HCT116 (cell line): ENCODE measurements at regions not wholly inside any gene's neighbourhood (a gene's known extent, or its start where the extent isn't known, plus 50 kb on each side); places are given as distances from the start of the nearest gene placed in this dataset.

ENCODE experiments used
- ATAC-seq: fragments of 200-7000 bp; cut with Tn5 transposase; 2 replicates; pipeline ENCODE4 v1.9.1; 2020; ENCODE audit warnings: mild to moderate bottlenecking, moderate library complexity
- BruUV-seq: library from RNA; stranded (reverse); fragments of 400-500 nt; replicated peaks from 2 replicates; lab custom pipeline; 2021; lab: Mats Ljungman, UMichigan
- CTCF ChIA-PET: fragments of 300-600 bp; sonication (Branson Sonifier 250); formaldehyde crosslinking; loops from one replicate; lab custom pipeline; 2021; ENCODE audit warnings: antibody characterized with exemption; lab: Charles Lee
- POLR2A ChIA-PET: fragments of 300-600, 350-600 bp; sonication (Branson Sonifier 250); formaldehyde crosslinking; loops from one replicate; lab custom pipeline; 2021; ENCODE audit warnings: antibody characterized with exemption; lab: Charles Lee
- RAD21 ChIA-PET, 2 experiments: fragments of 300-600 bp; sonication (Branson Sonifier 250); formaldehyde crosslinking; loops; one replicate each; lab custom pipeline; 2023; ENCODE audit warnings: low total read pairs in 2 of 2; ENCODE audit not compliant: uncharacterized antibody in 2 of 2, unreplicated experiment in 2 of 2, low non-redundant PET in 1 of 2; lab: Charles Lee
- DNase-seq: peaks from one replicate; pipeline ENCODE4 v3.0.0-alpha.2; 2010; ENCODE audit warnings: low read depth, low spot score
- H2AFZ ChIP-seq: fragments of 200-600 bp; shearing (Covaris generic), sonication (generic); 2 replicates; pipeline ENCODE4 v1.6.1; 2017; ENCODE audit warnings: low read depth, mixed run types, mixed read lengths, antibody characterized with exemption, low read length; ENCODE audit not compliant: poor library complexity, severe bottlenecking
- H3K27ac ChIP-seq: 2 replicates; pipeline ENCODE4 v1.5.1; 2012; ENCODE audit warnings: low read depth, low read length
- H3K27me3 ChIP-seq: fragments of 200-600 bp; sonication (generic); 2 replicates; pipeline ENCODE4 v1.6.1; 2016; ENCODE audit warnings: mixed run types, low read length, mixed read lengths; ENCODE audit not compliant: insufficient read depth
- H3K36me3 ChIP-seq, 2 experiments: fragments of 200-500 bp in 1 of 2; fragments of 200-600 bp in 1 of 2; sonication (Bioruptor generic) in 1 of 2; sonication (generic) in 1 of 2; 2 replicates each; pipeline versions ENCODE4 v1.5.1 to v1.6.1; 2014 to 2016; ENCODE audit warnings: low read length in 2 of 2, inconsistent platforms in 1 of 2, mixed read lengths in 1 of 2, mixed run types in 1 of 2; ENCODE audit not compliant: insufficient read depth in 2 of 2, control insufficient read depth in 1 of 2
- H3K4me1 ChIP-seq, 2 experiments: fragments of 200-600 bp in 1 of 2; sonication (generic) in 1 of 2; 2 replicates each; pipeline versions ENCODE4 v1.5.1 to v1.6.1; 2012 to 2017; ENCODE audit warnings: low read length in 2 of 2, inconsistent platforms in 1 of 2, mild to moderate bottlenecking in 1 of 2, mixed read lengths in 1 of 2, mixed run types in 1 of 2, moderate library complexity in 1 of 2; ENCODE audit not compliant: insufficient read depth in 2 of 2, control insufficient read depth in 1 of 2
- H3K4me2 ChIP-seq: fragments of 200-600 bp; sonication (generic); 2 replicates; pipeline ENCODE4 v1.6.1; 2017; ENCODE audit warnings: mixed run types, low read length, mixed read lengths
- H3K4me3 ChIP-seq, 2 experiments: fragments of 200-600 bp in 1 of 2; sonication (generic) in 1 of 2; replicated peaks in 1 of 2; 2 replicates each; pipeline ENCODE4 v1.5.1; 2011 to 2016; ENCODE audit warnings: low read length in 2 of 2, control low read depth in 1 of 2, low read depth in 1 of 2, mild to moderate bottlenecking in 1 of 2, mixed read lengths in 1 of 2, mixed run types in 1 of 2
- H3K79me2 ChIP-seq: fragments of 200-600 bp; sonication (generic); 2 replicates; pipeline ENCODE4 v1.6.1; 2017; ENCODE audit warnings: mild to moderate bottlenecking, mixed run types, low read length, moderate library complexity, mixed read lengths; ENCODE audit not compliant: insufficient read depth
- H3K9ac ChIP-seq: fragments of 200-600 bp; sonication (generic); 2 replicates; pipeline ENCODE4 v1.6.1; 2016; ENCODE audit warnings: low read length, mixed read lengths
- H3K9me2 ChIP-seq: fragments of 200-600 bp; sonication (generic), shearing (Covaris generic); 2 replicates; pipeline ENCODE4 v1.6.1; 2017; ENCODE audit warnings: mixed run types, mild to moderate bottlenecking, moderate library complexity; ENCODE audit not compliant: insufficient read depth
- H3K9me3 ChIP-seq, 2 experiments: fragments of 200-500 bp in 1 of 2; fragments of 200-600 bp in 1 of 2; sonication (Bioruptor generic) in 1 of 2; sonication (generic) in 1 of 2; 2 replicates each; pipeline ENCODE4 v1.6.1; 2014 to 2017; ENCODE audit warnings: low read length in 2 of 2, mixed read lengths in 2 of 2, inconsistent platforms in 1 of 2, low read depth in 1 of 2, mild to moderate bottlenecking in 1 of 2, mixed run types in 1 of 2, moderate library complexity in 1 of 2; ENCODE audit not compliant: control insufficient read depth in 1 of 2, insufficient read depth in 1 of 2
- H4K20me1 ChIP-seq: fragments of 200-600 bp; sonication (generic), shearing (Covaris generic); 2 replicates; pipeline ENCODE4 v1.6.1; 2017; ENCODE audit warnings: mixed run types, mild to moderate bottlenecking, moderate library complexity; ENCODE audit not compliant: insufficient read depth
- CEBPB ChIP-seq: IDR thresholded peaks from 2 replicates; pipeline ENCODE4 v1.6.1; 2012; ENCODE audit warnings: low read depth
- ELF1 ChIP-seq: IDR thresholded peaks from 2 replicates; pipeline ENCODE4 v1.6.1; 2012; ENCODE audit warnings: low read depth, borderline replicate concordance
- EZH2 ChIP-seq: fragments of 200-600 bp; sonication (generic); IDR thresholded peaks from 2 replicates; pipeline ENCODE4 v1.6.1; 2017; ENCODE audit warnings: antibody characterized with exemption, mixed run types
- FOSL1 ChIP-seq: IDR thresholded peaks from 2 replicates; pipeline ENCODE4 v1.6.1; 2012; ENCODE audit warnings: low read depth
- JUND ChIP-seq: IDR thresholded peaks from 2 replicates; pipeline ENCODE4 v1.6.1; 2012
- POLR2A ChIP-seq: IDR thresholded peaks from 2 replicates; pipeline ENCODE4 v1.7.0; 2011; ENCODE audit warnings: borderline replicate concordance; ENCODE audit not compliant: insufficient read depth, insufficient read length; ENCODE audit errors: extremely low read depth
- POLR2AphosphoS5 ChIP-seq: IDR thresholded peaks from 2 replicates; pipeline ENCODE4 v1.6.1; 2011; ENCODE audit warnings: mild to moderate bottlenecking, low read depth, low read length, moderate library complexity
- RAD21 ChIP-seq: IDR thresholded peaks from 2 replicates; pipeline ENCODE4 v1.6.1; 2012; ENCODE audit warnings: low read depth, mild to moderate bottlenecking
- SIN3A ChIP-seq: IDR thresholded peaks from 2 replicates; pipeline ENCODE4 v1.6.1; 2012; ENCODE audit warnings: low read depth
- SP1 ChIP-seq: IDR thresholded peaks from 2 replicates; pipeline ENCODE4 v1.6.1; 2012; ENCODE audit warnings: low read depth
- SRF ChIP-seq: IDR thresholded peaks from 2 replicates; pipeline ENCODE4 v1.6.1; 2012; ENCODE audit warnings: low read depth
- TCF7L2 ChIP-seq: IDR thresholded peaks from 2 replicates; pipeline ENCODE4 v1.7.0; 2011; ENCODE audit warnings: borderline replicate concordance, inconsistent platforms; ENCODE audit not compliant: insufficient read depth, insufficient read length; ENCODE audit errors: extremely low read depth
- YY1 ChIP-seq: IDR thresholded peaks from 2 replicates; pipeline ENCODE4 v1.6.1; 2011; ENCODE audit warnings: low read length, low read depth, moderate library complexity, mild to moderate bottlenecking; ENCODE audit not compliant: insufficient replicate concordance; ENCODE audit errors: extremely low read depth
- ZFX ChIP-seq: fragments of 450-650 bp; IDR thresholded peaks from 2 replicates; pipeline ENCODE4 v1.6.1; 2017
- ZNF274 ChIP-seq: fragments of 200-500 bp; sonication (Bioruptor generic); IDR thresholded peaks from 2 replicates; pipeline ENCODE4 v1.6.1; 2014; ENCODE audit warnings: mild to moderate bottlenecking, low read depth, low read length, inconsistent platforms
- intact Hi-C: fragments of 100-400 bp; cut with micrococcal nuclease; formaldehyde crosslinking; loops from 2 replicates; pipeline ENCODE4 v1.10.0; 2022
- TF ChIP-seq, protein P1 (sequence below): IDR thresholded peaks from 2 replicates; pipeline ENCODE4 v1.6.1; 2012
- TF ChIP-seq, protein P2 (sequence below): IDR thresholded peaks from 2 replicates; pipeline ENCODE4 v1.6.1; 2012
- TF ChIP-seq, protein P3 (sequence below): IDR thresholded peaks from 2 replicates; pipeline ENCODE4 v1.6.1; 2011; ENCODE audit warnings: mild to moderate bottlenecking, low read length, moderate library complexity; ENCODE audit not compliant: insufficient replicate concordance; ENCODE audit errors: extremely low read depth
- TF ChIP-seq, protein P4 (sequence below): IDR thresholded peaks from 2 replicates; pipeline ENCODE4 v1.6.1; 2012; ENCODE audit warnings: low read depth

DNA sequence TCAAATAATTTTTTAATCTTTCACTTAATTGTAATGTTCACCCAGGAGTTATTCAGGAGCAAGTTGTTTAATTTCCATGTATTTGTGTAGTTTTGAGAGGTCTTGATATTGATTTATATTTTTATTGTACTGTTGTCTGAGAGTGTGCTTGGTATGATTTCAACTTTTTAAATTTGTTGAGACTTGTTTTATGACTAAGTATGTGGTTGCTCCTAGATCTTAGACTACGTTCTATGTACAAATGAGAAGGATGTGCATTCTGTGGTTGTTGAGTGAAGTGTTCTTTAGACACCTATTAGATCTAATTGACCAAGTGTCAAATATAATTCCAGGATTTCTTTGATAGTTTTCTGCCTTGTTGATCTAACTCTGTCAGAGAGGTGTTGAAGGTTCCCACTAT, 353.3 kb upstream of the GNPDA2 start:
- H4K20me1 ChIP-seq, result no peaks in the 10 kb centered on the region
- BruUV-seq, result no TSS peak
- CTCF ChIA-PET, result no interaction called here
- intact Hi-C loops, result no loop called here
- no peak overlapping the region for H3K4me3 ChIP-seq
- H3K27ac ChIP-seq, result no peak overlapping the region
- H3K9me2 ChIP-seq, result no peaks in the 10 kb centered on the region
- no peak overlapping the region for H3K4me2 ChIP-seq
- H3K27me3 ChIP-seq, result no peaks in the 10 kb centered on the region
- no peak for DNase-seq
- TF ChIP-seq JUND, result no peak
- TF ChIP-seq, protein P1, sequence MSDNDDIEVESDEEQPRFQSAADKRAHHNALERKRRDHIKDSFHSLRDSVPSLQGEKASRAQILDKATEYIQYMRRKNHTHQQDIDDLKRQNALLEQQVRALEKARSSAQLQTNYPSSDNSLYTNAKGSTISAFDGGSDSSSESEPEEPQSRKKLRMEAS, result no peak
- TF ChIP-seq TCF7L2, result no peak
- TF ChIP-seq, protein P2, sequence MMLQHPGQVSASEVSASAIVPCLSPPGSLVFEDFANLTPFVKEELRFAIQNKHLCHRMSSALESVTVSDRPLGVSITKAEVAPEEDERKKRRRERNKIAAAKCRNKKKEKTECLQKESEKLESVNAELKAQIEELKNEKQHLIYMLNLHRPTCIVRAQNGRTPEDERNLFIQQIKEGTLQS, result no peak
- TF ChIP-seq ELF1, result no peak
- TF ChIP-seq CEBPB, result no peak
- no peak for TF ChIP-seq YY1
- no peak for TF ChIP-seq EZH2
- TF ChIP-seq, protein P3, sequence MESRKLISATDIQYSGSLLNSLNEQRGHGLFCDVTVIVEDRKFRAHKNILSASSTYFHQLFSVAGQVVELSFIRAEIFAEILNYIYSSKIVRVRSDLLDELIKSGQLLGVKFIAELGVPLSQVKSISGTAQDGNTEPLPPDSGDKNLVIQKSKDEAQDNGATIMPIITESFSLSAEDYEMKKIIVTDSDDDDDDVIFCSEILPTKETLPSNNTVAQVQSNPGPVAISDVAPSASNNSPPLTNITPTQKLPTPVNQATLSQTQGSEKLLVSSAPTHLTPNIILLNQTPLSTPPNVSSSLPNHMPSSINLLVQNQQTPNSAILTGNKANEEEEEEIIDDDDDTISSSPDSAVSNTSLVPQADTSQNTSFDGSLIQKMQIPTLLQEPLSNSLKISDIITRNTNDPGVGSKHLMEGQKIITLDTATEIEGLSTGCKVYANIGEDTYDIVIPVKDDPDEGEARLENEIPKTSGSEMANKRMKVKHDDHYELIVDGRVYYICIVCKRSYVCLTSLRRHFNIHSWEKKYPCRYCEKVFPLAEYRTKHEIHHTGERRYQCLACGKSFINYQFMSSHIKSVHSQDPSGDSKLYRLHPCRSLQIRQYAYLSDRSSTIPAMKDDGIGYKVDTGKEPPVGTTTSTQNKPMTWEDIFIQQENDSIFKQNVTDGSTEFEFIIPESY, result no peak
- TF ChIP-seq, protein P4, sequence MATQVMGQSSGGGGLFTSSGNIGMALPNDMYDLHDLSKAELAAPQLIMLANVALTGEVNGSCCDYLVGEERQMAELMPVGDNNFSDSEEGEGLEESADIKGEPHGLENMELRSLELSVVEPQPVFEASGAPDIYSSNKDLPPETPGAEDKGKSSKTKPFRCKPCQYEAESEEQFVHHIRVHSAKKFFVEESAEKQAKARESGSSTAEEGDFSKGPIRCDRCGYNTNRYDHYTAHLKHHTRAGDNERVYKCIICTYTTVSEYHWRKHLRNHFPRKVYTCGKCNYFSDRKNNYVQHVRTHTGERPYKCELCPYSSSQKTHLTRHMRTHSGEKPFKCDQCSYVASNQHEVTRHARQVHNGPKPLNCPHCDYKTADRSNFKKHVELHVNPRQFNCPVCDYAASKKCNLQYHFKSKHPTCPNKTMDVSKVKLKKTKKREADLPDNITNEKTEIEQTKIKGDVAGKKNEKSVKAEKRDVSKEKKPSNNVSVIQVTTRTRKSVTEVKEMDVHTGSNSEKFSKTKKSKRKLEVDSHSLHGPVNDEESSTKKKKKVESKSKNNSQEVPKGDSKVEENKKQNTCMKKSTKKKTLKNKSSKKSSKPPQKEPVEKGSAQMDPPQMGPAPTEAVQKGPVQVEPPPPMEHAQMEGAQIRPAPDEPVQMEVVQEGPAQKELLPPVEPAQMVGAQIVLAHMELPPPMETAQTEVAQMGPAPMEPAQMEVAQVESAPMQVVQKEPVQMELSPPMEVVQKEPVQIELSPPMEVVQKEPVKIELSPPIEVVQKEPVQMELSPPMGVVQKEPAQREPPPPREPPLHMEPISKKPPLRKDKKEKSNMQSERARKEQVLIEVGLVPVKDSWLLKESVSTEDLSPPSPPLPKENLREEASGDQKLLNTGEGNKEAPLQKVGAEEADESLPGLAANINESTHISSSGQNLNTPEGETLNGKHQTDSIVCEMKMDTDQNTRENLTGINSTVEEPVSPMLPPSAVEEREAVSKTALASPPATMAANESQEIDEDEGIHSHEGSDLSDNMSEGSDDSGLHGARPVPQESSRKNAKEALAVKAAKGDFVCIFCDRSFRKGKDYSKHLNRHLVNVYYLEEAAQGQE, result no peak
- no peak for TF ChIP-seq POLR2AphosphoS5
- TF ChIP-seq ZFX, result no peak
- TF ChIP-seq ZNF274, result no peak
- no peak for TF ChIP-seq SP1
- no peak for TF ChIP-seq SIN3A
- TF ChIP-seq SRF, result no peak
- TF ChIP-seq RAD21, result no peak
- no peak for TF ChIP-seq FOSL1
- no peak for TF ChIP-seq POLR2A
- TF ChIP-seq, all 23 proteins: peak for 0
- no peak overlapping the region for H3K9ac ChIP-seq
- ChIA-PET RAD21 (no interaction called here), POLR2A (no interaction called here)
- peaks cover 7 to 9% of the 10 kb centered on the region in 2 experiments; a peak in 3 of 4 replicates for H3K9me3 ChIP-seq
- H3K4me1 ChIP-seq, result no peaks in the 10 kb centered on the region
- no peak overlapping the region for H2AFZ ChIP-seq
- no peaks in the 10 kb centered on the region for H3K36me3 ChIP-seq
- no peaks in the 10 kb centered on the region for H3K79me2 ChIP-seq
- no peak for ATAC-seq
